Neuronal stem cell (in vitro differentiated cells): ENCODE measurements at regions not wholly inside any gene's neighbourhood (a gene's known extent, or its start where the extent isn't known, plus 50 kb on each side); places are given as distances from the start of the nearest gene placed in this dataset.

ENCODE experiments used
- DNase-seq: peaks from one replicate; pipeline ENCODE4 v3.0.0-alpha.2; 2013; ENCODE audit warnings: low spot score
- H2AFZ ChIP-seq: one replicate; pipeline ENCODE4 v1.6.1; 2013; ENCODE audit warnings: mild to moderate bottlenecking, low read length, inconsistent platforms
- H2AK5ac ChIP-seq: 2 replicates; pipeline ENCODE4 v1.6.1; 2013; ENCODE audit warnings: low read depth, mild to moderate bottlenecking, inconsistent platforms, low read length, moderate library complexity, mixed read lengths
- H2BK120ac ChIP-seq: 2 replicates; pipeline ENCODE4 v1.6.1; 2013; ENCODE audit warnings: low read depth, mild to moderate bottlenecking, inconsistent platforms, low read length, moderate library complexity, mixed read lengths
- H2BK12ac ChIP-seq: one replicate; pipeline ENCODE4 v1.6.1; 2013; ENCODE audit warnings: low read length, inconsistent platforms
- H2BK15ac ChIP-seq: 2 replicates; pipeline ENCODE4 v1.6.1; 2013; ENCODE audit warnings: mild to moderate bottlenecking, low read length, inconsistent platforms, mixed read lengths
- H2BK5ac ChIP-seq: one replicate; pipeline ENCODE4 v1.6.1; 2013; ENCODE audit warnings: inconsistent platforms, mild to moderate bottlenecking, low read length, moderate library complexity
- H3K14ac ChIP-seq: one replicate; pipeline ENCODE4 v1.6.1; 2013; ENCODE audit warnings: low read length, inconsistent platforms
- H3K18ac ChIP-seq: 2 replicates; pipeline ENCODE4 v1.6.1; 2013; ENCODE audit warnings: low read length, inconsistent platforms
- H3K23ac ChIP-seq: 2 replicates; pipeline ENCODE4 v1.6.1; 2013; ENCODE audit warnings: low read depth, mild to moderate bottlenecking, mixed read lengths, low read length, inconsistent platforms; ENCODE audit not compliant: poor library complexity
- H3K27ac ChIP-seq: replicated peaks from 3 replicates; pipeline ENCODE4 v1.5.1; 2013; ENCODE audit warnings: low read length, inconsistent platforms
- H3K27me3 ChIP-seq, 3 experiments: 2 replicates each; pipeline ENCODE4 v1.6.1; 2013; ENCODE audit warnings: low read length in 3 of 3, mild to moderate bottlenecking in 2 of 3, inconsistent platforms in 1 of 3, low read depth in 1 of 3, mixed read lengths in 1 of 3, moderate library complexity in 1 of 3; ENCODE audit not compliant: control insufficient read depth in 3 of 3, insufficient read depth in 3 of 3
- H3K36me3 ChIP-seq, 2 donors: replicated peaks in 1 of 2; 2 replicates each; pipeline ENCODE4 v1.6.1; 2013; ENCODE audit warnings: low read length in 2 of 2; ENCODE audit not compliant: control insufficient read depth in 2 of 2, insufficient read depth in 2 of 2
- H3K4ac ChIP-seq: 2 replicates; pipeline ENCODE4 v1.6.1; 2013; ENCODE audit warnings: inconsistent platforms, mild to moderate bottlenecking, low read length, moderate library complexity
- H3K4me1 ChIP-seq, 2 donors: 1 replicate in 1 of 2; 2 replicates in 1 of 2; pipeline ENCODE4 v1.6.1; 2013; ENCODE audit warnings: low read length in 2 of 2, low read depth in 1 of 2; ENCODE audit not compliant: control insufficient read depth in 2 of 2, insufficient read depth in 1 of 2
- H3K4me2 ChIP-seq: one replicate; pipeline ENCODE4 v1.6.1; 2013; ENCODE audit warnings: mild to moderate bottlenecking, low read length, inconsistent platforms; ENCODE audit not compliant: insufficient read depth, poor library complexity, severe bottlenecking
- H3K4me3 ChIP-seq, 2 donors: 2 replicates each; pipeline ENCODE4 v1.5.1; 2013; ENCODE audit warnings: low read length in 2 of 2, mild to moderate bottlenecking in 2 of 2, inconsistent platforms in 1 of 2, moderate library complexity in 1 of 2
- H3K79me1 ChIP-seq: one replicate; pipeline ENCODE4 v1.6.1; 2013; ENCODE audit warnings: low read depth, mild to moderate bottlenecking, inconsistent platforms, low read length, moderate library complexity
- H3K9ac ChIP-seq: one replicate; pipeline ENCODE4 v1.6.1; 2013; ENCODE audit warnings: mild to moderate bottlenecking, low read depth, low read length, inconsistent platforms; ENCODE audit not compliant: poor library complexity
- H3K9me3 ChIP-seq, 2 donors: replicated peaks in 1 of 2; 2 replicates each; pipeline versions ENCODE3 to v1.6.1; 2013; ENCODE audit warnings: low read length in 2 of 2, mild to moderate bottlenecking in 2 of 2, inconsistent platforms in 1 of 2, low read depth in 1 of 2, mixed read lengths in 1 of 2, moderate library complexity in 1 of 2; ENCODE audit not compliant: control insufficient read depth in 2 of 2, insufficient read depth in 1 of 2
- H4K8ac ChIP-seq: one replicate; pipeline ENCODE4 v1.6.1; 2013; ENCODE audit warnings: low read depth, mild to moderate bottlenecking, inconsistent platforms, low read length, moderate library complexity
- H4K91ac ChIP-seq: one replicate; pipeline ENCODE4 v1.6.1; 2013; ENCODE audit warnings: low read length, low read depth, mild to moderate bottlenecking, inconsistent platforms; ENCODE audit not compliant: poor library complexity
- WGBS, 2 donors: extraction: QIAGEN DNeasy Blood & Tissue Kit; methylation state at CpG; one replicate each; pipeline ENCODE4 v1.1.7; 2013; ENCODE audit warnings: missing lambda C conversion rate in 2 of 2, mixed read lengths in 1 of 2; ENCODE audit not compliant: insufficient read length in 2 of 2, insufficient replicate concordance in 1 of 2; ENCODE audit errors: extremely low coverage in 2 of 2; 5-methylcytosine and 5-hydroxymethylcytosine counted together

GRCh38 chr5:128613766-128614165 is 75.7 kb upstream of the FBN2 start:
- Histone ChIP-seq H3K4ac (no peak overlapping the region), H2BK12ac (no peak overlapping the region), H3K9me3 (no peaks in the 10 kb centered on the region), H3K9ac (no peak overlapping the region), H3K27me3 (peaks cover 0 to 2% (median 0%) of the 10 kb centered on the region in 3 experiments), H3K18ac (no peak overlapping the region), H3K14ac (no peak overlapping the region), H3K23ac (no peak overlapping the region), H2AFZ (no peak overlapping the region), H2BK15ac (no peak overlapping the region), H4K8ac (no peak overlapping the region), H4K91ac (no peak overlapping the region), H2AK5ac (no peak overlapping the region), H3K27ac (no peak overlapping the region), H2BK5ac (no peak overlapping the region), H3K36me3 (no peaks in the 10 kb centered on the region), H3K4me3 (no peak overlapping the region), H3K79me1 (no peaks in the 10 kb centered on the region), H3K4me2 (no peak overlapping the region), H3K4me1 (no peaks in the 10 kb centered on the region), H2BK120ac (no peak overlapping the region)
- DNase-seq, result no peak

- Histone ChIP-seq H2AK5ac (no peak overlapping the region), H3K27ac (no peak overlapping the region), H3K9ac (no peak overlapping the region), H3K4me1 (no peaks in the 10 kb centered on the region), H4K8ac (no peak overlapping the region), H3K4ac (no peak overlapping the region), H3K4me2 (no peak overlapping the region), H4K91ac (no peak overlapping the region), H2BK5ac (no peak overlapping the region), H3K79me1 (no peaks in the 10 kb centered on the region), H3K27me3 (peaks cover 0 to 2% (median 0%) of the 10 kb centered on the region in 3 experiments), H3K9me3 (no peaks in the 10 kb centered on the region), H3K18ac (no peak overlapping the region), H3K36me3 (no peaks in the 10 kb centered on the region), H2AFZ (no peak overlapping the region), H3K23ac (no peak overlapping the region), H3K4me3 (no peak overlapping the region), H2BK15ac (no peak overlapping the region), H2BK12ac (no peak overlapping the region), H3K14ac (no peak overlapping the region), H2BK120ac (no peak overlapping the region)
- DNase-seq, result no peak
These were observed 77.5 kb upstream of the FBN2 start for GRCh38 chr5:128615578-128615977.

DNA sequence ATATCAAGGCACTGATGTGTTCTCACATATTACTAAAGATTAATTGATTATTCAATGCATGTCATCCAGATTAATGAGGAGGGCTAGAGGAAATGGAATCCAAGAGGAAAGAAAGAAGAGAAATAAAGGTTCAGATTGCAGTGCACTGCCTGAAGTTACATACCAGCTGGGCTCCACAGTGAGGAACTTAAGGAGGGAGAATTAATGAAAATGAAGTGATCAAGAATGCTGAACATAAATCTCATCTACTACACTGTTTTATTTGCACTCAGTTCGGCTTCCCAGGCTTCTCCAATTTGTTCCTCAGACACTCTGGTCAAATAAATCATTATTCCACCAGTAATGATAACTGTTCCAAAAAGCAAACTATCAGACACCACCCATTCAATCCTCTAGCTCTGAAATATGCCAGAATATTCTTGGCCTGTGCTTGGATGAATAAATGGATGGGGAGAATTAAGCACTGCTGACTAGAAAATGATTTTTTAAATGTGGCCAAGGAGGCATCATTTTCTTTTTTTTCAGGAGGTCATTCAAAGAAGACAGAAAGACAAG is 88.6 kb upstream of the FBN2 start:
- H3K9ac ChIP-seq, result no peak overlapping the region
- H2BK12ac ChIP-seq, result no peak overlapping the region

DNA sequence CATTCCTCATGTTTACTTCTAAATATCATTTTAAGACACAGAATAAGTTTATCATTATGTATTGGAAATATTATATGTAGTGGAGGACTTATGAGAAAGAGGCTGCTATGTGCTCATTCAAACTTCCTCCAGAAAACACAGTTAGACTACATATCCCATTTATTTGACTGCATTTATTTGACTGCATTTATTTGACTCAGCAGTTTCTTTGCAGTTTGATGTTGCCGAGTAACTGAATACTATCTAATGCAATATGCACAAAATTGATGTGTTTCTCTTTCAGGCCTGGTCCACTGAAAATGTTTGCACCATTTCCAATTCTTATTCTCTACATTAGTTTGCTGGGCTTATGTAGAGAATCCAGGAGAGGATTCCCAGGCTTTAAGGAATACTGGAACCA is 89.9 kb upstream of the FBN2 start:
- H3K9ac ChIP-seq, result no peak overlapping the region
- H3K27ac ChIP-seq, result no peak overlapping the region
- H3K4me2 ChIP-seq, result no peak overlapping the region
- no peaks in the 10 kb centered on the region for H3K79me1 ChIP-seq
- H2BK5ac ChIP-seq, result no peak overlapping the region
- H3K18ac ChIP-seq, result no peak overlapping the region
- no peak overlapping the region for H4K8ac ChIP-seq
- no peak overlapping the region for H2AK5ac ChIP-seq
- no peak overlapping the region for H2BK120ac ChIP-seq
- H3K23ac ChIP-seq, result no peak overlapping the region
- H4K91ac ChIP-seq, result no peak overlapping the region
- no peak overlapping the region for H3K4me3 ChIP-seq
- DNase-seq, result no peak
- H3K4me1 ChIP-seq, result no peaks in the 10 kb centered on the region
- H3K4ac ChIP-seq, result no peak overlapping the region
- no peak overlapping the region for H3K14ac ChIP-seq
- no CpG with 5 or more reads among the region's 1 CpG for WGBS, 2 donors
- no peaks in the 10 kb centered on the region for H3K9me3 ChIP-seq
- H2AFZ ChIP-seq, result no peak overlapping the region
- H2BK15ac ChIP-seq, result no peak overlapping the region
- no peaks in the 10 kb centered on the region for H3K36me3 ChIP-seq
- peaks cover 0 to 2% (median 0%) of the 10 kb centered on the region in 3 experiments for H3K27me3 ChIP-seq
- no peak overlapping the region for H2BK12ac ChIP-seq

More for the DNA sequence above, 88.6 kb upstream of the FBN2 start:
- Histone ChIP-seq H3K18ac (no peak overlapping the region), H3K4me1 (no peaks in the 10 kb centered on the region), H3K4ac (no peak overlapping the region), H3K4me3 (no peak overlapping the region), H4K8ac (no peak overlapping the region), H3K36me3 (no peaks in the 10 kb centered on the region), H3K23ac (no peak overlapping the region), H2AK5ac (no peak overlapping the region), H3K14ac (no peak overlapping the region), H3K9me3 (no peaks in the 10 kb centered on the region), H2AFZ (no peak overlapping the region), H2BK5ac (no peak overlapping the region), H3K4me2 (no peak overlapping the region), H3K27ac (no peak overlapping the region), H2BK15ac (no peak overlapping the region), H3K27me3 (peaks cover 0 to 2% (median 0%) of the 10 kb centered on the region in 3 experiments), H3K79me1 (no peaks in the 10 kb centered on the region), H2BK120ac (no peak overlapping the region), H4K91ac (no peak overlapping the region)
- no peak for DNase-seq
- WGBS, 2 donors, result no CpG with 5 or more reads among the region's 1 CpG
